Adrenal gland (tissue), 9 donors: ENCODE measurements at regions not wholly inside any gene's neighbourhood (a gene's known extent, or its start where the extent isn't known, plus 50 kb on each side); places are given as distances from the start of the nearest gene placed in this dataset.

Experiments
- DNase-seq, 7 donors: peaks; one replicate each; pipeline ENCODE4 v3.0.0-alpha.2; 2019 to 2020
- H3K27ac ChIP-seq, 5 donors: fragments of 200-600 bp; sonication (generic) in 4 of 5; 1 replicate in 3 of 5; 2 replicates in 2 of 5; pipeline versions ENCODE4 v1.5.1 to v1.8.0; 2016 to 2020; ENCODE audit warnings: mild to moderate bottlenecking in 1 of 5
- H3K27me3 ChIP-seq: fragments of 200-600 bp; 2 replicates; pipeline ENCODE4 v1.8.0; 2021
- H3K36me3 ChIP-seq, 2 donors: fragments of 200-600 bp; replicated peaks in 1 of 2; 1 replicate in 1 of 2; 2 replicates in 1 of 2; pipeline versions ENCODE4 v1.5.1 to v1.8.0; 2018 to 2022
- H3K4me1 ChIP-seq, 2 donors: fragments of 200-600 bp; replicated peaks in 1 of 2; 1 replicate in 1 of 2; 2 replicates in 1 of 2; pipeline versions ENCODE4 v1.5.1 to v1.8.0; 2018 to 2021
- H3K4me3 ChIP-seq, 4 donors: fragments of 200-600 bp; sonication (generic) in 3 of 4; one replicate each; pipeline ENCODE4 v1.5.1; 2016 to 2018
- H3K9me3 ChIP-seq, 3 donors: fragments of 200-600 bp; sonication (generic) in 1 of 3; replicated peaks in 1 of 3; 1 replicate in 2 of 3; 2 replicates in 1 of 3; pipeline versions ENCODE4 v1.5.1 to v1.8.0; 2016 to 2021
- POLR2A ChIP-seq, 2 donors: fragments of 450-650 bp; IDR thresholded peaks; one replicate each; pipeline ENCODE4 v1.6.1; 2017; ENCODE audit warnings: antibody characterized with exemption in 2 of 2, mild to moderate bottlenecking in 2 of 2, moderate library complexity in 1 of 2
- WGBS, 4 donors: extraction: QIAGEN DNeasy Blood & Tissue Kit in 2 of 4; methylation state at CpG; one replicate each; pipeline versions ENCODE4 v1.1.5 to v1.1.7; 2013 to 2017; 5-methylcytosine and 5-hydroxymethylcytosine counted together
- intact Hi-C, 2 donors: fragments of 100-400 bp; cut with DNase I; formaldehyde crosslinking; loops; one replicate each; pipeline versions ENCODE4 v1.14.1 to v1.15.0; 2022 to 2023
- TF ChIP-seq, protein P1 (sequence below), 6 experiments: fragments of 450-650 bp in 4 of 6; fragments of 200-600 bp in 2 of 6; sonication (generic) in 1 of 6; IDR thresholded peaks; 1 replicate in 5 of 6; 2 replicates in 1 of 6; pipeline versions ENCODE4 v1.5.1 to v1.8.0; 2016 to 2021; ENCODE audit warnings: antibody characterized with exemption in 6 of 6, mild to moderate bottlenecking in 2 of 6, moderate library complexity in 1 of 6
- donor health status: healthy with polysubstance abuse.
- donor health status: Bipolar disorder and iron deficiency.
- donor health status: DM: yes; HTN: yes; CAD: no.
- donor health status: DM: no; HTN: no; CAD: no.
- donor health status: DM: no; HTN: no; CAD: no.

GRCh38 chr13:87889254-87889653, 218.1 kb downstream of the SLITRK5 start:
- intact Hi-C loops = no loop called here
- TF ChIP-seq, protein P1, sequence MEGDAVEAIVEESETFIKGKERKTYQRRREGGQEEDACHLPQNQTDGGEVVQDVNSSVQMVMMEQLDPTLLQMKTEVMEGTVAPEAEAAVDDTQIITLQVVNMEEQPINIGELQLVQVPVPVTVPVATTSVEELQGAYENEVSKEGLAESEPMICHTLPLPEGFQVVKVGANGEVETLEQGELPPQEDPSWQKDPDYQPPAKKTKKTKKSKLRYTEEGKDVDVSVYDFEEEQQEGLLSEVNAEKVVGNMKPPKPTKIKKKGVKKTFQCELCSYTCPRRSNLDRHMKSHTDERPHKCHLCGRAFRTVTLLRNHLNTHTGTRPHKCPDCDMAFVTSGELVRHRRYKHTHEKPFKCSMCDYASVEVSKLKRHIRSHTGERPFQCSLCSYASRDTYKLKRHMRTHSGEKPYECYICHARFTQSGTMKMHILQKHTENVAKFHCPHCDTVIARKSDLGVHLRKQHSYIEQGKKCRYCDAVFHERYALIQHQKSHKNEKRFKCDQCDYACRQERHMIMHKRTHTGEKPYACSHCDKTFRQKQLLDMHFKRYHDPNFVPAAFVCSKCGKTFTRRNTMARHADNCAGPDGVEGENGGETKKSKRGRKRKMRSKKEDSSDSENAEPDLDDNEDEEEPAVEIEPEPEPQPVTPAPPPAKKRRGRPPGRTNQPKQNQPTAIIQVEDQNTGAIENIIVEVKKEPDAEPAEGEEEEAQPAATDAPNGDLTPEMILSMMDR (IDR thresholded peaks at IDR 0.05) = no peak
- no peak for TF ChIP-seq POLR2A (IDR thresholded peaks at IDR 0.05)
- Histone ChIP-seq H3K4me3 (no peak overlapping the region), H3K4me1 (no peaks in the 10 kb centered on the region), H3K27me3 (no peaks in the 10 kb centered on the region), H3K36me3 (no peaks in the 10 kb centered on the region), H3K27ac (no peak overlapping the region), H3K9me3 (no peaks in the 10 kb centered on the region)
- 44 to 62% (median 48%) methylated on average over 2 of the region's 2 CpGs for WGBS, 4 donors
- no peak for DNase-seq

GRCh38 chr13:87893186-87893585, 222.0 kb downstream of the SLITRK5 start:
- no peak overlapping the region for H3K27ac ChIP-seq
- H3K36me3 ChIP-seq = no peaks in the 10 kb centered on the region
- intact Hi-C loops = no loop called here
- H3K4me1 ChIP-seq = no peaks in the 10 kb centered on the region
- no peak overlapping the region for H3K4me3 ChIP-seq
- DNase-seq = no peak
- TF ChIP-seq POLR2A (IDR thresholded peaks at IDR 0.05) = no peak
- TF ChIP-seq, protein P1 (IDR thresholded peaks at IDR 0.05) = no peak
- no peaks in the 10 kb centered on the region for H3K27me3 ChIP-seq
- no peaks in the 10 kb centered on the region for H3K9me3 ChIP-seq

DNA sequence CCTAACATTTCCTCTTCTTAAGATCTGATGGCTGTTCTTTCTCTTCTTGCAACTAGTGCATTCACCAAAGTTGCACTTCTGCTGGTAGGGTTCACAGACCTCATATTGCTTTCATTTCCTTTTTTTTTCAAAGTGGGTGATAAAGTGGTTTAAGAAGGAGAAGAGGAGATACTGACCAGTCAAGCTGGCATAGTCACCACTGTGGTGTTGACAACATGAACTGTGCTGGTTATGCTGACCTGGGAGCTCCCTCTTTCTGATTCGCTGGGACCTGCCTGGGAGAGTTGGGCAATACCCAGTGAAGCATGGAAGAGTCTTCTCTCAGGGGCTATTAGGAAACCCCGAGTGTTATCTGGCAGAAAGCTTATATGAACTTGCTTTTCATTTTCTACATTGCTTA, 222.9 kb downstream of the SLITRK5 start:
- intact Hi-C loops = no loop called here
- Histone ChIP-seq H3K4me1 (no peaks in the 10 kb centered on the region), H3K36me3 (no peaks in the 10 kb centered on the region), H3K9me3 (no peaks in the 10 kb centered on the region), H3K27me3 (no peaks in the 10 kb centered on the region), H3K27ac (no peak overlapping the region), H3K4me3 (no peak overlapping the region)
- TF ChIP-seq, protein P1 (IDR thresholded peaks at IDR 0.05) = no peak
- no peak for TF ChIP-seq POLR2A (IDR thresholded peaks at IDR 0.05)
- WGBS, 4 donors = 57 to 66% (median 58%) methylated on average over 2 of the region's 2 CpGs
- no peak for DNase-seq

DNA sequence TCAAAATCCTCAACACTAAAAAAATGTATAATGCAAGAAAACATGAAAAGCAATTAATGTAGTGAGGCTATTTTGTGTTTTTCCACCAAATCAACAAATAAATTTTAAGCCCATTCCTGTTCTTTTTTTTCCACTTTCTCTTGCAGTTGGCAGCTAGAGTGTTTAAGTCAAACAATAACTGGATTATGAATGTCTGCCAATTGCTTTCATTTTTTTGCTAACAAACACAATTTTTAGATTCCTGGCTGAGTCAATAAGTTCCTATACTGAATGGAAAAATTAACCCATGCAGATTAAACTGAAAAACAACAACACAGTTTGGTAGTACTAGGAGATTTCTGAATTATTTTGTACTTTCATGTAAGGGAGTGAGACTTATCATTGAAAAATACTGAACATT, 232.4 kb downstream of the SLITRK5 start:
- intact Hi-C loops = no loop called here
- H3K4me3 ChIP-seq = no peak overlapping the region
- no peaks in the 10 kb centered on the region for H3K9me3 ChIP-seq
- H3K36me3 ChIP-seq = no peaks in the 10 kb centered on the region
- DNase-seq = no peak
- no peaks in the 10 kb centered on the region for H3K27me3 ChIP-seq
- no peak overlapping the region for H3K27ac ChIP-seq
- H3K4me1 ChIP-seq = no peaks in the 10 kb centered on the region
- TF ChIP-seq POLR2A (IDR thresholded peaks at IDR 0.05) = no peak
- TF ChIP-seq, protein P1 (IDR thresholded peaks at IDR 0.05) = no peak
